ENCODE measurements at regions not wholly inside any gene's neighbourhood (a gene's known extent, or its start where the extent isn't known, plus 50 kb on each side); places are given as distances from the start of the nearest gene placed in this dataset.

DNA sequence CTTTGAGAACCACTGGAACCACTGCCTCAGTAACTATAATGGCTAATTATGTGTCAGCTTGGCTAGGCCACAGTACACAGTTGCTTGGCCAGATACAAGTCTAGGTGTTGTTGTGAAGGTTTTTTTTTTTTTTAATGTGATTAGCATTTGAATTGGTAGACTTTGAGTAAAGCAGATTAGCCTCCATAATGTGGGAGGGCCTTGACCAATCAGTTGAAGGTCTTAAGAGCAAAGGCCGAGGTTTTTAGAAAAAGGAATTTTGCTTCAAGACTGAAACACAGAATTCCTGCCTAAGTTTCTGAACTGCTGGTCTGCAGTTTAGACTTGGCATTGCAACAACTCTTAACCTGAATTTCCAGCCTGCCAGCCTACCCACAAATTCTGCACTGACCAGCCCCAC, 451.6 kb upstream of the AZI2 start:
- TF ChIP-seq HDGF (IDR thresholded peaks at IDR 0.05; ENCODE audit: borderline replicate concordance) (no peak), SP1 (IDR thresholded peaks at IDR 0.05) (no peak), ELF4 (IDR thresholded peaks at IDR 0.05) (no peak), BHLHE40 (IDR thresholded peaks at IDR 0.05; ENCODE audit: borderline replicate concordance) (no peak), FOXK2 (IDR thresholded peaks at IDR 0.05) (no peak), NFRKB (IDR thresholded peaks at IDR 0.05) (no peak)

All from HEK293T (cell line).